Parathyroid adenoma (tissue), 2 donors: ENCODE measurements at regions not wholly inside any gene's neighbourhood (a gene's known extent, or its start where the extent isn't known, plus 50 kb on each side); places are given as distances from the start of the nearest gene placed in this dataset.

ENCODE experiments used
- H2AFZ ChIP-seq: fragments of 300-600 bp; sonication (generic); one replicate; pipeline ENCODE4 v1.7.0; 2017; ENCODE audit warnings: antibody characterized with exemption, mild to moderate bottlenecking
- H3K27ac ChIP-seq: fragments of 300-600 bp; sonication (generic); one replicate; pipeline ENCODE4 v1.7.0; 2017
- H3K27me3 ChIP-seq: fragments of 300-600 bp; sonication (generic); one replicate; pipeline ENCODE4 v1.7.0; 2017; ENCODE audit warnings: low read length; ENCODE audit not compliant: control insufficient read depth, insufficient read depth
- H3K36me3 ChIP-seq: fragments of 300-600 bp; sonication (generic); one replicate; pipeline ENCODE4 v1.7.0; 2017; ENCODE audit warnings: low read length; ENCODE audit not compliant: control insufficient read depth, insufficient read depth
- H3K4me1 ChIP-seq: fragments of 300-600 bp; sonication (generic); one replicate; pipeline ENCODE4 v1.7.0; 2017; ENCODE audit warnings: control low read depth
- H3K4me2 ChIP-seq: fragments of 300-600 bp; sonication (generic); one replicate; pipeline ENCODE4 v1.7.0; 2017; ENCODE audit warnings: low read length
- H3K4me3 ChIP-seq: fragments of 300-600 bp; sonication (generic); one replicate; pipeline ENCODE4 v1.7.0; 2017; ENCODE audit warnings: low read depth, low read length
- H3K79me2 ChIP-seq: fragments of 300-600 bp; sonication (generic); one replicate; pipeline ENCODE4 v1.7.0; 2017; ENCODE audit warnings: control low read depth
- H3K9ac ChIP-seq: fragments of 300-600 bp; sonication (generic); one replicate; pipeline ENCODE4 v1.7.0; 2017; ENCODE audit warnings: mild to moderate bottlenecking
- H3K9me3 ChIP-seq: fragments of 300-600 bp; sonication (generic); one replicate; pipeline ENCODE4 v1.7.0; 2017; ENCODE audit warnings: low read length; ENCODE audit not compliant: control insufficient read depth
- CTCF ChIP-seq: fragments of 300-600 bp; sonication (generic); IDR thresholded peaks from one replicate; pipeline ENCODE4 v1.7.0; 2017; ENCODE audit warnings: antibody characterized with exemption, mild to moderate bottlenecking
- donor health status: primary hyperparathyroidism.

DNA sequence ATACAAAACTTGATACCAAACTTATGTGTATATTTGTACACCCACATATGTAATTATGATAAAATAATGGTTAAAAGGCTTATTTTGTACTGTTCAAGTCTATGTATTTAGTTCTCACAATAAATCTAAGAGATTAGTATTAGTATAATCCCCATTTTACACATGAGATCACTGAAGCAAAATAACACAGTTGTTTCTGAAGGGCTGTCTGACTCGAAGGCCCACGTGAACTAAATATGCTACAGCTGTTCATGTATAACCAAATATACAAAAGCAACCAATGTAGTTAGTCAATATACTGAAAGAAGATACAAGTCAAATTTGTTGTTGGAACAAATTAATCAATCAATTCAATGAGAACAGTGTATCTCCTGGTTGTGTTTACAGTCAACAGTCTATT is 959.2 kb downstream of the EPHA7 start:
- no peak overlapping the region for H3K4me2 ChIP-seq
- no peaks in the 10 kb centered on the region for H3K79me2 ChIP-seq

GRCh38 chr6:92459606-92460005 is 959.8 kb downstream of the EPHA7 start:
- H3K4me3 ChIP-seq = no peak overlapping the region
- H2AFZ ChIP-seq = no peak overlapping the region
- H3K9me3 ChIP-seq = no peaks in the 10 kb centered on the region
- no peaks in the 10 kb centered on the region for H3K27me3 ChIP-seq
- H3K79me2 ChIP-seq = no peaks in the 10 kb centered on the region
- H3K4me2 ChIP-seq = no peak overlapping the region
- H3K27ac ChIP-seq = no peak overlapping the region
- H3K4me1 ChIP-seq = no peaks in the 10 kb centered on the region
- H3K36me3 ChIP-seq = no peaks in the 10 kb centered on the region
- no peak overlapping the region for H3K9ac ChIP-seq
- TF ChIP-seq CTCF = no peak

More for the DNA sequence above, 959.2 kb downstream of the EPHA7 start:
- Histone ChIP-seq H3K36me3 (no peaks in the 10 kb centered on the region), H3K9ac (no peak overlapping the region), H3K4me3 (no peak overlapping the region), H3K27ac (no peak overlapping the region), H2AFZ (no peak overlapping the region), H3K9me3 (no peaks in the 10 kb centered on the region), H3K27me3 (no peaks in the 10 kb centered on the region), H3K4me1 (no peaks in the 10 kb centered on the region)
- no peak for TF ChIP-seq CTCF

- Histone ChIP-seq H3K27ac (no peak overlapping the region), H3K9me3 (no peaks in the 10 kb centered on the region), H3K4me2 (no peak overlapping the region), H3K4me1 (no peaks in the 10 kb centered on the region), H2AFZ (no peak overlapping the region), H3K9ac (no peak overlapping the region), H3K36me3 (no peaks in the 10 kb centered on the region), H3K4me3 (no peak overlapping the region), H3K79me2 (no peaks in the 10 kb centered on the region), H3K27me3 (no peaks in the 10 kb centered on the region)
- no peak for TF ChIP-seq CTCF
Observed at GRCh38 chr6:92446052-92446451, 973.3 kb downstream of the EPHA7 start.

GRCh38 chr6:92433911-92434310 is 985.4 kb downstream of the EPHA7 start:
- H2AFZ ChIP-seq = no peak overlapping the region
- no peak overlapping the region for H3K4me3 ChIP-seq
- H3K4me2 ChIP-seq = no peak overlapping the region
- no peaks in the 10 kb centered on the region for H3K27me3 ChIP-seq
- no peaks in the 10 kb centered on the region for H3K36me3 ChIP-seq
- H3K79me2 ChIP-seq = no peaks in the 10 kb centered on the region
- TF ChIP-seq CTCF = no peak
- H3K9ac ChIP-seq = no peak overlapping the region
- H3K4me1 ChIP-seq = no peaks in the 10 kb centered on the region
- H3K9me3 ChIP-seq = no peaks in the 10 kb centered on the region
- no peak overlapping the region for H3K27ac ChIP-seq

GRCh38 chr6:92431502-92431901 is 987.9 kb downstream of the EPHA7 start:
- TF ChIP-seq CTCF = no peak
- Histone ChIP-seq H3K27me3 (no peaks in the 10 kb centered on the region), H3K27ac (no peak overlapping the region), H2AFZ (no peak overlapping the region), H3K9me3 (no peaks in the 10 kb centered on the region), H3K4me2 (no peak overlapping the region), H3K4me1 (no peaks in the 10 kb centered on the region), H3K4me3 (no peak overlapping the region), H3K9ac (no peak overlapping the region), H3K36me3 (no peaks in the 10 kb centered on the region), H3K79me2 (no peaks in the 10 kb centered on the region)
